ENCODE measurements at regions not wholly inside any gene's neighbourhood (a gene's known extent, or its start where the extent isn't known, plus 50 kb on each side); places are given as distances from the start of the nearest gene placed in this dataset.

DNA sequence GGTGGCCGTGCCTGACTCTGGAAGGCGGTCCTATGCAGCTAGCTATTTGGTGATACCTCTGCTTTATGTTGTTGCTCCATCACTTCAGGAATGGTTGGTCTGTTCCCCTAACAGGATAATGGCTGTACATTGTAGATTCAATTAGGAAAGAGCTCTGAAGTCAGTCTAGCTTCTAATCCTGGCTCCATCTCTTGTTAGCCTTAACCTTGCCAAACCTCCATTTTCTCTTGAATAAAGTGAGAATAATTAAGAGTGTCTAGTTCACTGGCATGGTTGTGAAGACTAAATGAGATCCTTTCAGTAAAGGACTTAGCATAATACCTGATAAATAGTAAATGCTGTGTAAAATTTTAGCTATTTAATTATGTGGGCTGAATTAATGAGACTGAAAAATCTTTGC, 262.5 kb upstream of the ARHGAP20 start:
- DNase-seq: no peak

GRCh38 chr11:110973401-110973980, 261.3 kb upstream of the ARHGAP20 start:
- DNase-seq: no peak

DNA sequence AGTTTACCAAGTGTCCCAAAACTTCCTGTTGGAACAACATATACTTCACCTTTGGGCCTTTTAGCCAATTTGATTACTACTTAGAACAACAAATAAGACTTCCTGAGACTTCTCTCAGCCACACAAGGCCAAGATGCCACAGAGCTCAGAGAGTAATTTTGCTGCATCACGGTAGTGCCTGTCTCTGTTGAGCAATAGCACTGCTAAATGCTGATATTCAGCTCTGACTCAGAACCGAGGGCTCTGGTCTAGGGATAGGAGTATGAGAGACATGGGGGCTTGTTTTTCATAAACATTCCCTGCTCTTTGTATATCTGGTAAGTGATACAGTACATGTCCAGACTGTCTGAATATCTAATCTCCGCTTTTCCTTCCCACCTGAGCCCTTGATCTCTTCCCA, 260.4 kb upstream of the ARHGAP20 start:
- peak; percentile 80 for DNase-seq

DNA sequence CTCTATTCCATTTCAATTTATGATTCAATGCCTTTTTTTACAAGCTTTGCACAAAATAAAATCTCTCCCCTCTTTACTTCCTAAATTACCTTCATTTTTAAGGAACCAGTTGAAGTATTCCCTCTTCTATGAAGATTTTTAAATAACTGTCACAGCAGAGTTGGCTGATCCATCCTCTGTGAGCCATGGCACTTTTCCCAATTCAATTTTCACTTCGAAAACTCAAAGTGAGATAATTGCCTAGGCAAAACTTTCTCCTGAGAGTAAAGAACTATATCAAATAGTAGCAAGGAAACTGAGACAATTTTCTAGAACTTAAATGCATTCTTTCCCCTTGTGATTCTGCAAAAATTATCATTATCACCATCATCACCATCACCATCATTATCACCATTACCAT, 259.9 kb upstream of the ARHGAP20 start:
- no peak for DNase-seq

GRCh38 chr11:110971140-110971539, 258.9 kb upstream of the ARHGAP20 start:
- DNase-seq: no peak

GRCh38 chr11:110968348-110969062, 256.3 kb upstream of the ARHGAP20 start:
- peak; percentile 92 for DNase-seq

DNA sequence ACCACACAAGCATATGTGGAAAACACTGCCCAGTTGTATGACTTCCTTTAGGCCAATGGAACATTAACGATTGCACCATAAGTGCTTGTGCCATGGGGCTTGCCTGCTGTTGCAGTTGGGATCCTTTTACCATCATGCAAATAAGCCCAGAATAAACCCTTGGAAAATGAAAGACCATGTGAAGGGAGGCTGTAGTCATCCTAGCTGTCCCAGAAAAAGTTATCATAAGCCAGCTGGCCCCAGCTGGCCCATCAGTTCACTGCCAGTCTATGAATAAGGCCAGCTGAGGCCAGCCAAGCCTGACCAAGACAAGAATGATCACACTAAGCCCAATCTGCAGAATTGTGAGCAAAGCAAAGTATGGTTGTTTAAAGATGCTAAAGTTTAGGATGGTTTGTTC, 253.9 kb upstream of the ARHGAP20 start:
- DNase-seq: no peak

DNA sequence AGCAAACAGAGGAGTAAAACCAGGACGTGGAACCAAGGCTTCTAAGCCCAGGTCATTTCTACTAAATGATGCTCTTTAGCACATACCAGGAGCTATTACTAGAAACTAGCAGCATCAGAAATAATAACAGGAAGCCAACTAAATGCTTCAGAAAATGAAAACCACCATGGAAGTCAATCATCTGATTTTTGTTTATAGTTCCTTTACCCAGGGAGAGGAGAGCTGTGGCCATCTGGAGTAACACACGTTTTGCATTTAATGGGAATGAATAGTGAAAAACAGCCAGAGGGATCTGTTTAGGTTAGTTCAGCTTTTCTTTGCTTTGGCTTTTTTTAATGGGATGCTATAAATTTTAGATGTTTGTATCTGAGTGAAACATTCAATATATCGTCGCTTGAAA, 250.7 kb upstream of the ARHGAP20 start:
- DNase-seq: no peak

- no peak for DNase-seq
These were observed 247.9 kb upstream of the ARHGAP20 start for GRCh38 chr11:110960167-110960566.

GRCh38 chr11:110958216-110958615, 246.0 kb upstream of the ARHGAP20 start:
- DNase-seq: no peak

- no peak for DNase-seq
These were observed 243.5 kb upstream of the ARHGAP20 start for GRCh38 chr11:110955776-110956175.

GRCh38 chr11:110951950-110952503, 239.8 kb upstream of the ARHGAP20 start:
- no peak for DNase-seq

GRCh38 chr11:110951037-110951949, 239.1 kb upstream of the ARHGAP20 start:
- DNase-seq: no peak

DNA sequence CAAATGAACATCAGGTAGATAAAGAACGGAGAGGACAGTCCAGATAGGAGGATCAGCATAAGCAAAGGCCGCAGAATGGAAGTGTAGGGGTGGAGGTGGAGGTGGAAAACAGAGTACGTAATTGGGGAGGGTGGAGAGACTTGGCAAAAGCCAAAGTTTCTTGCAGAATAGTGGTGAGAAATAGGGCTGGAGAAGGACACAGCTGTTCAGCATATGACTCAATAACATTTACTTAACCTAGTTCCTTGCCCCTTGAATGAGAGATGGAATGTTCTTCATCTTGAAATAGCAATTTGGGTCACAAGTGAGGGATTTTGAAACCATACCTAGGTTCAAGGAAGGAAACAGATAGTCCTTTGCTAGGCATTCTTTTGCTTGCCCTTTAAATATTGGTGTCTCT, 235.9 kb upstream of the ARHGAP20 start:
- DNase-seq: no peak

DNA sequence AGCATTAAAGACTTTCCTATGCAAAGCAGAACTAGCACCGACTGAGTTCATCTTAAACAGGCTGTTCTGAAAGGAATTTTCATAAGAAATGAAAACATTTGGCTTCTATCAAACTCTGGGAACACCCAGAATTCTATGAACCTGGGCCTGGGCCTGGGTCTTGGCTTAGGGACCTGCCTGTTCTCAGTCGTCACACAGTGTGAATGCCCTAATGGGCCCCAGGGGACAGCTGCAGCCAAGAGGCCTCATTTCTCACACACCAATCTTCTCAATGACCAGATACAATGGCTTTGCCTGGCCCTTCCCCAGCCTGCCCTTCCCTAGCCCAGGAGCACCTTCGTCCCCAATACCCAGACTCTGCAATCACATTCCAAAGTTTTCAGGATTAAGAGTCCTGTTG, 234.9 kb upstream of the ARHGAP20 start:
- DNase-seq: no peak

- no peak for DNase-seq
These were observed 227.2 kb upstream of the ARHGAP20 start for GRCh38 chr11:110939471-110939870.

DNA sequence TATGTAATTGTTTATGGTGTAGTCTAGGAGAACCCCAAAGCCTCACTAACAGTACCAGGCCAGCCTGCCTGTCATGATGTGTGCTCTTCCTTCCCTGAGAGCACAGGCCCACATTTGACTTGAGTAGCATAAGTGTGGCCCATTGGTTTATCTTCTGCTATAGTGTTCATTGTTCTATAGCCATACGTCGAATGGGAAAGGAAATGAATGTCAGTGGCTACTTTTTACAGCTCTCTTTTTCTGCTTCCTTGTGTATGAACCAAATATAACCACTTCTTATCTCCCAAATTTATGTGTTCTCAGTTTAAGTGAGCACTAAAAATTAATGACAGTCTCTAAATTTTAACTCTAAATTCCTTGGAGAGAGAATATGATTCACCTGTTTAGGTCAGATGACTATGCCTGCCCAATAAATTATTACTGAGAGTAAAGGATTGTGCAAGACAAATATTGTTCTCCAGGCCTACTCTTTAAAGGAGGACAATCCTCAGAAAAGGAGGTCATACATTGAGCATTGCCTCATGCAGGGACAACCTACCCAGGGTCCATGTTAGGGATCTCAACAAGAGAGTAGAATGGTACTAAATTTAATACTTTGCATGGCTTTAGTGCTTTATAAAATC, 222.9 kb upstream of the ARHGAP20 start:
- no peak for DNase-seq

GRCh38 chr11:110929129-110929528, 216.9 kb upstream of the ARHGAP20 start:
- DNase-seq: no peak

DNA sequence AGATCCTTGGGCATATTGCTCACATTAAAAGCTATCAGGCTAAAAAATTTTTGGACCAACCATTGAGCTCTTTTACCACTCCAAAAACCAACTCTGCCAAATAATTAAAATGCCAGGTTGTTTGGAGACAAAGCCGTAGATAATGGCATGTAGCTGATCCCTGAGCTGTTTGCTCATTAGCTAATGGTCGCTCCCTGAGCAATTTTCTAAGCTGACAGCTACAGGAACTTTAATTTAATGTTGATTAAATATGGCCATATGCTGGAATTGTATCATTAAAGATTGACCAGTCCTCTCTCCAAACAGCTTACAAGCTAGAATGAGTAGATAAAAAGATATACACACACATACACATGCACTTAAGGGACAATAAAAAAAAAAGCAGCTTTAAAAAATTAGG, 216.2 kb upstream of the ARHGAP20 start:
- DNase-seq: no peak

DNA sequence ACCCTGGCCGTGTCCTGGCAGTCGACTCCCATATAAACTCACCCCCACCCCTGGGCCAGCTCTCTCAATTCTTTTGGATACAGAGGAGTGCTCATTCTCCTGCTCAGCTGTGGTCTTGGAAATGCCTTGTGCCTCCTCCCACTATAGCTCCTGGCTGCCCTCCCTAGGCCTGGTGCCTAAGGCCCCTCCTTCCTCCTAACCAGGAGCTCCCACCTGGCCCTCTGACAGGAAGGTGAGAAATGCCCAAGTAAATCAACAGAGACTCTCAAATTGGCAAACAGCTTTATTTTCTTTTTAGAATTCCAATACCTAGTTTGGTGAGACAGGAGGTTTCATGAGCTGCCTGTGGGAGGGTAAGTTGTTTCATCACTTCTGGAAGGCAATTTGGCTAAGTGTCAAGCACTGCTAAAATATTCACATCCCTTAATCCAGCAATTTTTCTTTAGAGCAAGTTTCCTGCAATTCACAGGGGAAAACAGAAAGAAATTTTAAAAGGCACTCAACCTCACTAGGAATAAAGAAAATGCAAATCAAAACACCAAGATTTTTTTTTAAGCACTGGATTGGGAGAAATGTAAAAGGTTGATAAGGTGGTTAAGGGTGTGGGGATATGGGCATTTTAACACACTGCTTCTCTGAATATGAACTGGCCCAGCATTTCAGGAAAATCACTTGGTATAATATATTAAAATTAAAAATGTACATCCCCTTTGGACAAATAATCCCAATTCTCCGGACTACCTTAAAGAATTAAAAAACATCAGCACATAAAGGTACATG, 209.7 kb upstream of the ARHGAP20 start:
- no peak for DNase-seq

GRCh38 chr11:110919241-110919922, 207.1 kb upstream of the ARHGAP20 start:
- DNase-seq: peak; percentile 58

- no peak for DNase-seq
These were observed 206.1 kb upstream of the ARHGAP20 start for GRCh38 chr11:110918351-110918750.

Measured in MV-4-11 (cell line).